Adipocyte (in vitro differentiated cells): ENCODE measurements at regions not wholly inside any gene's neighbourhood (a gene's known extent, or its start where the extent isn't known, plus 50 kb on each side); places are given as distances from the start of the nearest gene placed in this dataset.

Experiments used
- DNase-seq: peaks from one replicate; pipeline ENCODE4 v3.0.0-alpha.2; 2015; ENCODE audit warnings: low read depth
- H3K27me3 ChIP-seq: replicated peaks from 2 replicates; pipeline ENCODE4 v1.7.0; 2013; ENCODE audit warnings: mild to moderate bottlenecking, low read length, moderate library complexity; ENCODE audit not compliant: control insufficient read depth, insufficient read depth
- H3K36me3 ChIP-seq: 2 replicates; pipeline ENCODE4 v1.7.0; 2013; ENCODE audit warnings: low read length, mild to moderate bottlenecking, moderate library complexity; ENCODE audit not compliant: control insufficient read depth, insufficient read depth, severe bottlenecking
- H3K4me1 ChIP-seq: 2 replicates; pipeline ENCODE4 v1.7.0; 2013; ENCODE audit warnings: mild to moderate bottlenecking, low read length, moderate library complexity; ENCODE audit not compliant: control insufficient read depth, insufficient read depth
- H3K4me3 ChIP-seq: 2 replicates; pipeline ENCODE4 v1.7.0; 2013; ENCODE audit warnings: mild to moderate bottlenecking, low read length, moderate library complexity
- H3K9ac ChIP-seq: 2 replicates; pipeline ENCODE4 v1.7.0; 2013; ENCODE audit warnings: mild to moderate bottlenecking, low read length, moderate library complexity
- H3K9me3 ChIP-seq: 2 replicates; pipeline ENCODE4 v1.7.0; 2013; ENCODE audit warnings: mild to moderate bottlenecking, low read length, moderate library complexity; ENCODE audit not compliant: control insufficient read depth

DNA sequence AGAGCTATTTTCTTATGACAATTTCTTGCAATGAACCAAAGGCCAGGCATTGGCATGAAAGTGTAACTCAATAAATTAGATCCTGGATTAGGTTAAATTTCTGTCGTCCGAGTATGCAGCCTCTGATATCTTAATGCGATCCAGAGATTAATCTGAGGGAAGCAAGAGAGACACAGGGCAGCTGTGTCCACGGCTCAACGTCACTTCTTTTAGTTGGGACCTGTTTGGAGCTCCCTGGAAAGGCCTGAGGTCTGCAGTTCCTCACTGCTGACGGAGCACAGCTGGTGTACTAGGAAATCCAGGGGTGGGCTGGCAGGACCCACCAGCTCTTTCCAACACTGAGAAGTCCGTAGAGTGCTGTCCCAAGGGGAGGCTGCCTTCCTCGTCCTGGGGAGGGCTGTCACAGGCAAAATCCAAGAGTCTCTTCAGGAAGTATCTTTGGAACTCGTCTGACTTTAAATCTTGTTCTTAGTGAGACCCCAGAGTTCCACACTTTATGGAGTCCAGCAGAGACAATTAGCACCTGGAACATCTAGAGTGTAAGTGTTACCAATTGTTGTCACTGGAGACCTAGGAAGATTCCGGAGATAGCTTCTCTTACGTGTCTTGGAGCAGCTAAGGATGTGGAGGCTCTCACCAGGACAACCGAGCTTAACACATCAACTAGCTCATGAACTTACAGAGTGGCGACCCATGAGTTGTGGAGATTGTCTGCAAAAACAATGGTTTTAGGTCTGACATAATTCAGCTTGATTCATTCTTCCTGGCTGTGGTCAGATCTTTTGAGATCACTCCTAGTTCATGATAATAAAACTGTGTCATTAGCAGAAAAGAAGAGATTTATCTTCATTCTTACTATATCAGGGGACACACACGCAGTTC lies 173.7 kb downstream of the ACKR3 start:
- H3K27me3 ChIP-seq = no peaks in the 10 kb centered on the region
- H3K4me3 ChIP-seq = no peak overlapping the region
- peak; percentile 67 for DNase-seq
- peak overlapping the region; percentile 61 for H3K9ac ChIP-seq
- no peaks in the 10 kb centered on the region for H3K9me3 ChIP-seq
- peaks cover 45% of the 10 kb centered on the region for H3K4me1 ChIP-seq
- no peaks in the 10 kb centered on the region for H3K36me3 ChIP-seq

DNA sequence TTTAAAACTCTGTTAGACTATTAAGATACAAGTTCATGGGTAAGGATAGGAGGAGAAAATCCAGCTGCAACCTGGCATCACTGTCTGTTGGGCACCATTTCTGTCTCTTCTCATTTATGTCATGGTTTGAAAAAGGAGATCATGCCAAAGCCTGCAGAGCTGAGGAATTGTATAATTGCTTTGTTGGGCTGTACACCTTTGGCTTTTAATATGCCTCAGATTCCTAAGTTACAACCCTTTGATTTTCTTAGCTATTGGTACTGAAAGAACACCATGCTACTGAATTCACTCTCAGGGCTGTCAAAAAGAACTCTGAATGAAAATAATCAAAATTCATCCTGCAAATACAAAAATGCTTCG lies 174.3 kb downstream of the ACKR3 start:
- Histone ChIP-seq H3K27me3 (no peaks in the 10 kb centered on the region), H3K4me1 (peaks cover 51% of the 10 kb centered on the region), H3K9me3 (no peaks in the 10 kb centered on the region), H3K36me3 (no peaks in the 10 kb centered on the region), H3K4me3 (no peak overlapping the region), H3K9ac (peak overlapping the region; percentile 61)
- DNase-seq = peak; percentile 62

DNA sequence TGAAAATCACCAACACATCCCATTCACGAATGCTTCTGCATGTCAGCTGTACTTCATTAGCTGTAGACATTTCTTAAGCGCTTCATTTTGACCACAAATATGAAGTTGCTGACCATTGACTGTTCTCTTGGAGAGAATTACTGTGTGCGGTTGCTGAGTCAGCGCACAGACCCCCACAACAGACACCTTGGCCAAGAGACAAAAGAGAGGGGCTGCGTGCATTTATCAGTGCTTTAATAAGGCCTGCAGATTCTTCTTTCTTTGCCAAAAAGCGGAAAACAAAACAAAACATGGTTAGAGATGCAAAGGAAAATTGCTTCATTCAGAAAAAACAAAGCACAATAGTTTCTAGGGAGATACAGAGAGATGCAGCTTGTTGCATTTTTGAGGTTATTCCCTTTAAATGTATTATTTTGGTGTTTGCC lies 174.7 kb downstream of the ACKR3 start:
- Histone ChIP-seq H3K9me3 (no peaks in the 10 kb centered on the region), H3K4me1 (peaks cover 55% of the 10 kb centered on the region), H3K36me3 (no peaks in the 10 kb centered on the region), H3K27me3 (no peaks in the 10 kb centered on the region), H3K9ac (peak overlapping the region; percentile 61), H3K4me3 (no peak overlapping the region)
- DNase-seq = peak; percentile 96

DNA sequence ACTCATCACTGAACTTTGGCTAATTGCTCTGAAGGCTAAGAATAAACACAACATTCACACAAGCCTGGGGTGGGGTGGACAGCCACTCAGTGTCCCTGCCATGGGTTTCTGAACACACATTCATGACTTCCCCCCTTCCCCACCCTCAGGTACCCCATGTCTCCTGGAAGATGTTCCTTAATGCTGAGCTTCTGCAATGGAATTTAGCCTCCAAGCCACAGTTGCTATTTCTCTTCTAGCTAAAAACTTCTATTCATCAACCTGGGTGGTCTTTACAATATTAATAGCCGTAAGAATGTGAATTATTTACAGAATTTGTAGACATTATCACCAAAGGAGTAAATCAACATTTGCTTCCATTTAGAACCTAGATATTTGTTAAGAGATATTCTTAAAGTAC lies 175.1 kb downstream of the ACKR3 start:
- peaks cover 59% of the 10 kb centered on the region for H3K4me1 ChIP-seq
- H3K27me3 ChIP-seq = no peaks in the 10 kb centered on the region
- H3K36me3 ChIP-seq = no peaks in the 10 kb centered on the region
- no peak overlapping the region for H3K4me3 ChIP-seq
- DNase-seq = no peak
- no peaks in the 10 kb centered on the region for H3K9me3 ChIP-seq
- H3K9ac ChIP-seq = peak overlapping the region; percentile 55

DNA sequence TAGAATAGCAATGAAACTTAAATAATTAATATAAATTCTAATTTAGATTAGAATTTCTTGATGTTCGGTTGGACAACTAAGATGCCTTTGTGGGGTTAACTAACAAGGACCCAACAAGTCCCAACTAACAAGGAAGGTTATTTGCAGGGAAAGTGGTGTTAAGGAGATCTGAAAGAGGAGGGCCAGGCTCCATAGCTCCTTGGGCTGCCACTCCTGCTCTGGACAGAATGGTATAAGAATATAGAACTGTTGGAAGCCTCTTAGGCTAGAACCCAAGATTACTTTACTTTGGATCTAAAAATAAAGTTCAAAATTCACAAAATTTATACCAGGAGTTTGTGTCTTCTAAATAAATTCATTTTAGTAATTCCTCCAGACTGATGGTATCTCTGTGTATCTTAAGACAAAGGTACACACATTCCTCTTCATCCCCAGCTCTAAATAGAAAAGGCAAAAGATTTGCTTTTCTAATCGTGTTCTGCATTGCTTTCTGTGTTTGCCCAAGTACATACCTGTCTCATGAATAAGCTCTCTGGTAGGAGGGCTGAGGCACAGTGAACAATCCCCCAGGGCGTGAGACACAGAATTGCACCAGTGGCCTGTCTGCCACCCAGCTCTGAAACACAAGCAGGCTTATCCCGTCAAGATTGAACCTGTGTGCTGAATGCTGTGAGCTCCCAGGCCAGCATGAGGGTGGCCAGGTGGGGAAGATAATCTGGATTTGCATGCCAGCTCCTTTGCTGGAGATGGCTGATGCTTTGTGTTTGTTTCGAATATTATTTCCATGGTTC lies 176.0 kb downstream of the ACKR3 start:
- no peak overlapping the region for H3K4me3 ChIP-seq
- H3K9ac ChIP-seq = peak overlapping the region; percentile 53
- H3K9me3 ChIP-seq = no peaks in the 10 kb centered on the region
- no peaks in the 10 kb centered on the region for H3K27me3 ChIP-seq
- H3K36me3 ChIP-seq = no peaks in the 10 kb centered on the region
- peaks cover 61% of the 10 kb centered on the region for H3K4me1 ChIP-seq
- DNase-seq = peak; percentile 91

DNA sequence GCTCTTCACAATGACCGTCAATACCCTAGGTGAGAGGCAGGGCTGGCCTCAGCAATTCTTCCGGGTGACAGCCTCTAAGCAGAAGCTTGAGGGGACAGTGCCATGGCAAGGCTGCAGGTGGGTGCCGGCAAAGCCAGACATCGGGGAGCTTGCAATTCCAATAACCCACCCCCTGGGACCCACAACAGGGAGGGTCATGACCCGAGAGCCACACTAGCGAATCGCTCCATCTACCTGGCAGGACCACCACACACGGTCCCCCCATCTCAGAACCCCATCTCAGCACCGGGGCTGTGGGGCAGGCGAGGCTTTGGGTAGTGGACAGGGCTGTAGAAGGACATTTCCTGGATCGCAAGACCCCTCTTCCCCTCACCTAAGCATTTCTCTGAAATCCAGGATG lies 177.2 kb downstream of the ACKR3 start:
- Histone ChIP-seq H3K9me3 (no peaks in the 10 kb centered on the region), H3K4me1 (peaks cover 61% of the 10 kb centered on the region)

DNA sequence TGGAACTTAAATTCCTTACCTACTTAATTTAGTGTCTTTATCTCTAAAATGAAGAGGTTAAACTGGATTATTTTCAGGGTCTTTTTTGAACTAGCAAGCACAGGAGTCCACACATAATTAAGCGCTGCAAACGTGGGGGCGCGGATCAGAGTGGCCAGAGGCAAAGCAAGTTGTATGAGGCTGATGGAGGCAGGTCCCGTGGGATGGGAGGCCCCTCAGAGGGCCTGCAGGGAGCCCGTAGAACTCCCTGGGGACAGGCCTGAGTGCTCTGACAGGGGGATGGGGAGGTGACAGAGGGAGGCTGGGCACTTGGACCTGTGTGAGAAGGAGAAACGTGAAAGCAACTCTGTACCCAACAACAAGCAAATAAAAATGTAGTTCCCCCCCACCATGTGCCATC lies 177.8 kb downstream of the ACKR3 start:
- H3K9ac ChIP-seq = no peak overlapping the region
- H3K4me1 ChIP-seq = peaks cover 66% of the 10 kb centered on the region
- H3K36me3 ChIP-seq = no peaks in the 10 kb centered on the region
- no peaks in the 10 kb centered on the region for H3K9me3 ChIP-seq
- H3K4me3 ChIP-seq = no peak overlapping the region
- DNase-seq = no peak
- no peaks in the 10 kb centered on the region for H3K27me3 ChIP-seq

More for the DNA sequence above, 177.2 kb downstream of the ACKR3 start:
- Histone ChIP-seq H3K4me3 (no peak overlapping the region), H3K36me3 (no peaks in the 10 kb centered on the region), H3K27me3 (no peaks in the 10 kb centered on the region), H3K9ac (no peak overlapping the region)
- DNase-seq = no peak

DNA sequence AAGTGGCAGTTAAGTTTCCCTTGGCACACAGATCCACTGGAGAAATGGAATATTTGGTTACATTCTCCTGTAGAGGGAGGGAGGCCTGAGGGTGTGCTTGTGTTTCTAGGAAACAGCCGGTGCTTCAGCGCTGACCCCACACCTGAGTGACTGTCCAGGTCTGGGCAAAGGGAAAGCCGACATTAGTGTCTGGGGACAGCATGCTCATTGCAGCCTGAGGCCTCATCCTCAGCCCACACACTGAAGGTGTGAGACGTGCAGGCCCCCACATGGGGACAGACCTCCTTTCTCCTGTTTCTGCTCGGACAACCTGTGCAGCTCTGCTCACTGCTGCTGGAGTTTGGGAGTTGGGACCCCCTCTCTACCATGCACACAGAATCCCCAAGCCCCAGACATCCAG lies 178.3 kb downstream of the ACKR3 start:
- Histone ChIP-seq H3K4me3 (peak overlapping the region; percentile 22), H3K4me1 (peaks cover 64% of the 10 kb centered on the region), H3K9ac (no peak overlapping the region), H3K9me3 (no peaks in the 10 kb centered on the region), H3K36me3 (no peaks in the 10 kb centered on the region), H3K27me3 (no peaks in the 10 kb centered on the region)
- DNase-seq = no peak

DNA sequence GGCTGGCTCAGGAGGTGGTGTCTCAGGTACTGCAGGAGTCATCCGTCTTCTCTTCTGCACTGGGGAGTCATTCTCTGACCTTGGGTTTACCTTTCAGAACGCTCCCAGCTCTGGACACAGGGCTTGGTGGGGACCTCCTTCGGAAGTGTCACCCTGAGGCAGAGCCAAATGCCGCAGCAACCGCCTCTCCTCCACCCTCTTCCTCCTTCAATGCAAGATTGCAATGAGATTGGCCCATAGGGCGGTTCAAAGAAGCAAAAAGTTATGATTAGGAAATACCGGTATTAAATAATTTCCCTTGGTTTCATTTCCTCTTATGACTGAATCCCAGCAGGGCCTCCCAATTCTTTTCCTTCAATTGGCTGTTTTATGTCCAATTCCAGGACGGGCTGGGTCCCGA lies 178.8 kb downstream of the ACKR3 start:
- Histone ChIP-seq H3K9ac (peak overlapping the region; percentile 51), H3K9me3 (no peaks in the 10 kb centered on the region), H3K36me3 (no peaks in the 10 kb centered on the region), H3K4me3 (peak overlapping the region; percentile 22), H3K4me1 (peaks cover 61% of the 10 kb centered on the region), H3K27me3 (no peaks in the 10 kb centered on the region)
- peak; percentile 24 for DNase-seq

DNA sequence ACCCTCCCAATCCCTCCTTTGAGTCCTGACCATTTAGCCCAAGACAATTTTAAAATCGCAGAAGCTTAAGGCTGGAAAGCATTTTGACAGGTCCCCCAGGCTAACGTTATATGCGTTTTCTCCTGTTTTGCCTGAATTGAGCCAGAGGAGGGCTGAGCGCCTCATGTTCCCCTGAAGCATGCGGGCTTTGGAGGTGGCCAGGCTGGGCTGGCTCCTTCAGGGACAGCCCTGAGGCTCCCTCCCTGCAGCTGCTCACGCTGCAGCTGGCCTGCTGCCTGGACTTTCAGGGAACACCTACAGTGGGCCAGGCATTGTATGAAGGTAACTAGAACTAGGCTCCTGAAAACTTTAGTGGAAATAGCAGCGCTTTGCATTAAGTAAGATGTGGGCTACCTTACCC lies 179.2 kb downstream of the ACKR3 start:
- Histone ChIP-seq H3K36me3 (no peaks in the 10 kb centered on the region), H3K4me3 (peak overlapping the region; percentile 22), H3K4me1 (peaks cover 61% of the 10 kb centered on the region), H3K27me3 (no peaks in the 10 kb centered on the region), H3K9ac (peak overlapping the region; percentile 51), H3K9me3 (no peaks in the 10 kb centered on the region)
- DNase-seq = no peak

DNA sequence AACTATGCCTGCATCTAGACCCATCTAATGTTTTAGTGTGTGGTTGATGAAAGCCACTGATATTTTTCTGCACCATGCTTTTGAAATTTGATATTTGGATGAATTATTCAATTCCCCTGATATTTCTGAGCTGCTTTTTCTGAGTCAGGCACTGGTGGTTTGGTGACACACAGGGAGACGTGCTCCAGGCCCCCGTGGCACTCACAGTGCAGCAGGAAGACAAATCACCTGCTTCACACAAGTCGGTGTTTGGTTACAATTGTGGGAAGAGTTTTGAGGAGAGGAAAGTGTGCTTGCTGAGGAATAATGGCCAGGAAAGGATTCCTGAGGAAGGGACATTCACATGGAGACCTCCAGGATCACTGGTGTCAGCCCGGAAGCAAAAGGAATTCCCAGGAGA lies 179.7 kb downstream of the ACKR3 start:
- Histone ChIP-seq H3K9me3 (no peaks in the 10 kb centered on the region), H3K36me3 (no peaks in the 10 kb centered on the region), H3K27me3 (no peaks in the 10 kb centered on the region), H3K4me1 (peaks cover 57% of the 10 kb centered on the region), H3K4me3 (peak overlapping the region; percentile 22), H3K9ac (no peak overlapping the region)
- peak; percentile 55 for DNase-seq
